Astrocyte (in vitro differentiated cells and primary cell): ENCODE measurements at regions not wholly inside any gene's neighbourhood (a gene's known extent, or its start where the extent isn't known, plus 50 kb on each side); places are given as distances from the start of the nearest gene placed in this dataset.

Experiments used
- DNase-seq: peaks from one replicate; pipeline ENCODE4 v3.0.0-alpha.2; 2010; ENCODE audit warnings: low read depth
- FAIRE-seq: peaks from 2 replicates; lab custom pipeline; 2011; peaks lifted over from hg19 to GRCh38; lab: Jason Lieb, UNC
- H2AFZ ChIP-seq: 2 replicates; pipeline ENCODE4 v1.6.0; 2012; ENCODE audit warnings: low read depth, low read length, inconsistent platforms
- H3K27ac ChIP-seq: 2 replicates; pipeline ENCODE4 v1.5.1; 2011; ENCODE audit warnings: low read depth, low read length, inconsistent platforms
- H3K27me3 ChIP-seq: 2 replicates; pipeline ENCODE4 v1.6.0; 2011; ENCODE audit warnings: low read length, inconsistent platforms; ENCODE audit not compliant: insufficient read depth
- H3K36me3 ChIP-seq: 2 replicates; pipeline ENCODE4 v1.5.1; 2011; ENCODE audit warnings: low read length, inconsistent platforms; ENCODE audit not compliant: insufficient read depth
- H3K4me1 ChIP-seq: 2 replicates; pipeline ENCODE4 v1.5.1; 2011; ENCODE audit warnings: low read length, inconsistent platforms; ENCODE audit not compliant: insufficient read depth
- H3K4me2 ChIP-seq: 2 replicates; pipeline ENCODE4 v1.6.0; 2012; ENCODE audit warnings: low read length, inconsistent platforms
- H3K4me3 ChIP-seq: 2 replicates; pipeline ENCODE4 v1.5.1; 2011; ENCODE audit warnings: low read depth, mild to moderate bottlenecking, low read length, inconsistent platforms; ENCODE audit not compliant: insufficient read depth
- H3K79me2 ChIP-seq: 2 replicates; pipeline ENCODE4 v1.6.0; 2012; ENCODE audit warnings: mild to moderate bottlenecking, low read length, inconsistent platforms; ENCODE audit not compliant: insufficient read depth
- H3K9ac ChIP-seq: 2 replicates; pipeline ENCODE4 v1.6.0; 2012; ENCODE audit warnings: mild to moderate bottlenecking, low read length, inconsistent platforms
- H3K9me3 ChIP-seq: 2 replicates; pipeline ENCODE4 v1.5.1; 2012; ENCODE audit warnings: low read depth, mild to moderate bottlenecking, low read length, inconsistent platforms; ENCODE audit not compliant: insufficient read depth
- H4K20me1 ChIP-seq: 2 replicates; pipeline ENCODE4 v1.6.0; 2012; ENCODE audit warnings: low read length, inconsistent platforms; ENCODE audit not compliant: insufficient read depth
- H3K27ac Mint-ChIP-seq: one replicate; pipeline ENCODE4 v1.8.0; 2021; ENCODE audit warnings: mild to moderate bottlenecking, mixed read lengths; ENCODE audit not compliant: unreplicated experiment
- H3K27me3 Mint-ChIP-seq: one replicate; pipeline ENCODE4 v1.8.0; 2021; ENCODE audit warnings: low read depth, mixed read lengths; ENCODE audit not compliant: unreplicated experiment
- H3K36me3 Mint-ChIP-seq: one replicate; pipeline ENCODE4 v1.8.0; 2021; ENCODE audit warnings: low read depth, mixed read lengths; ENCODE audit not compliant: unreplicated experiment
- H3K4me1 Mint-ChIP-seq: one replicate; pipeline ENCODE4 v1.8.0; 2021; ENCODE audit warnings: low read depth, mixed read lengths; ENCODE audit not compliant: unreplicated experiment
- H3K4me3 Mint-ChIP-seq: one replicate; pipeline ENCODE4 v1.8.0; 2021; ENCODE audit warnings: mild to moderate bottlenecking, moderate library complexity, mixed read lengths; ENCODE audit not compliant: unreplicated experiment
- H3K9me3 Mint-ChIP-seq: one replicate; pipeline ENCODE4 v1.8.0; 2021; ENCODE audit warnings: mild to moderate bottlenecking, mixed read lengths; ENCODE audit not compliant: unreplicated experiment
- CTCF ChIP-seq: IDR thresholded peaks from 2 replicates; pipeline ENCODE4 v1.5.1; 2011; ENCODE audit warnings: low read depth, mild to moderate bottlenecking, inconsistent platforms, low read length, moderate library complexity; ENCODE audit not compliant: insufficient read depth
- EZH2 ChIP-seq: IDR thresholded peaks from 2 replicates; pipeline ENCODE4 v1.6.1; 2012; ENCODE audit warnings: mild to moderate bottlenecking, low read length, inconsistent platforms; ENCODE audit not compliant: insufficient read depth

- Histone ChIP-seq H3K27ac (no peak overlapping the region), H3K4me1 (no peaks in the 10 kb centered on the region), H3K36me3 (no peaks in the 10 kb centered on the region), H3K9ac (no peak overlapping the region), H2AFZ (no peak overlapping the region), H3K4me2 (no peak overlapping the region), H4K20me1 (no peaks in the 10 kb centered on the region), H3K27me3 (no peaks in the 10 kb centered on the region), H3K9me3 (no peaks in the 10 kb centered on the region), H3K4me3 (no peak overlapping the region), H3K79me2 (no peaks in the 10 kb centered on the region)
- peaks cover 2% of the 10 kb centered on the region for H3K27me3 Mint-ChIP-seq
- DNase-seq = no peak
- no peak for FAIRE-seq
- no peak overlapping the region for H3K27ac Mint-ChIP-seq
- no peak for TF ChIP-seq CTCF
- no peak for TF ChIP-seq EZH2
- H3K36me3 Mint-ChIP-seq = no peaks in the 10 kb centered on the region
- no peak overlapping the region for H3K4me3 Mint-ChIP-seq
- no peaks in the 10 kb centered on the region for H3K9me3 Mint-ChIP-seq
- no peaks in the 10 kb centered on the region for H3K4me1 Mint-ChIP-seq
Observed at GRCh38 chrX:18010253-18010652, 149.2 kb upstream of the RAI2 start.

GRCh38 chrX:18003876-18004275, 142.8 kb upstream of the RAI2 start:
- Histone ChIP-seq H3K27me3 (no peaks in the 10 kb centered on the region), H3K79me2 (no peaks in the 10 kb centered on the region), H2AFZ (no peak overlapping the region), H4K20me1 (no peaks in the 10 kb centered on the region), H3K9me3 (no peaks in the 10 kb centered on the region), H3K9ac (no peak overlapping the region), H3K27ac (no peak overlapping the region), H3K4me2 (no peak overlapping the region), H3K4me3 (no peak overlapping the region), H3K36me3 (no peaks in the 10 kb centered on the region), H3K4me1 (no peaks in the 10 kb centered on the region)
- Mint-ChIP-seq H3K27ac (no peak overlapping the region), H3K9me3 (no peaks in the 10 kb centered on the region), H3K4me1 (peaks cover 2% of the 10 kb centered on the region), H3K4me3 (no peak overlapping the region), H3K36me3 (no peaks in the 10 kb centered on the region), H3K27me3 (peaks cover 2% of the 10 kb centered on the region)
- TF ChIP-seq CTCF = no peak
- no peak for TF ChIP-seq EZH2
- FAIRE-seq (no peak), DNase-seq (no peak)

- H3K9ac ChIP-seq = no peak overlapping the region
- H3K36me3 ChIP-seq = no peaks in the 10 kb centered on the region
- H3K4me2 ChIP-seq = no peak overlapping the region
- no peak overlapping the region for H3K27ac ChIP-seq
- H3K4me1 ChIP-seq = no peaks in the 10 kb centered on the region
- H3K9me3 ChIP-seq = no peaks in the 10 kb centered on the region
- Mint-ChIP-seq H3K9me3 (no peaks in the 10 kb centered on the region), H3K27me3 (peaks cover 2% of the 10 kb centered on the region), H3K4me3 (no peak overlapping the region), H3K4me1 (peaks cover 2% of the 10 kb centered on the region), H3K36me3 (no peaks in the 10 kb centered on the region), H3K27ac (no peak overlapping the region)
- no peak for TF ChIP-seq CTCF
- no peak for TF ChIP-seq EZH2
- DNase-seq = no peak
- H3K79me2 ChIP-seq = no peaks in the 10 kb centered on the region
- H2AFZ ChIP-seq = no peak overlapping the region
- H3K4me3 ChIP-seq = no peak overlapping the region
- no peak for FAIRE-seq
- no peaks in the 10 kb centered on the region for H4K20me1 ChIP-seq
- H3K27me3 ChIP-seq = no peaks in the 10 kb centered on the region
Observed at GRCh38 chrX:18002791-18003190, 141.7 kb upstream of the RAI2 start.
